HG03175 (cell line): ENCODE measurements at regions not wholly inside any gene's neighbourhood (a gene's known extent, or its start where the extent isn't known, plus 50 kb on each side); places are given as distances from the start of the nearest gene placed in this dataset.
"Not testable (repeated sequence)": the region's sequence is repeated elsewhere in the genome, so short reads cannot be mapped to it uniquely, and the experiment has no call there.

ENCODE experiments used
- ATAC-seq: cut with Tn5 transposase; IDR thresholded peaks from one replicate; pipeline ENCODE4 v1.9.1; 2021; ENCODE audit warnings: mild to moderate bottlenecking, moderate library complexity; ENCODE audit not compliant: unreplicated experiment

DNA sequence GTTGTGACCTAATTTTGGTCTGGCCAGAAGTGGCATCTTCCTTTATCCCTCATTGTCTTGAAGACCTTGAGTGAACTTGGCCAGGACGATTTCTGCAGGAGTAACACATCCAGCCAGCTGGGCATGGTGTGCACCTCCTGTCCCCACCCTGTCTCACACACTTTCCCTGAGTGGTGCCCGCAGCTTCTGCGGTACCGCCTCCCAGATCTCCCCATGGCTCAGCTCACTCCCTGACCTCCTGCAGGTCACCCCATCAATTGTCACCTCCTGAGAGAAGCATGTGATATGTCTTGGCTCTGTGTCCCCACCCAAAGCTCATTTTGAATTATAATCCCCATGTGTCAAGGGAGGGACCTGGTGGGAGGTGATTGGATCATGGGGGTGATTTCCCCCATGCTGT lies 50.2 kb upstream of the TP53I11 start:
- no peak for ATAC-seq

DNA sequence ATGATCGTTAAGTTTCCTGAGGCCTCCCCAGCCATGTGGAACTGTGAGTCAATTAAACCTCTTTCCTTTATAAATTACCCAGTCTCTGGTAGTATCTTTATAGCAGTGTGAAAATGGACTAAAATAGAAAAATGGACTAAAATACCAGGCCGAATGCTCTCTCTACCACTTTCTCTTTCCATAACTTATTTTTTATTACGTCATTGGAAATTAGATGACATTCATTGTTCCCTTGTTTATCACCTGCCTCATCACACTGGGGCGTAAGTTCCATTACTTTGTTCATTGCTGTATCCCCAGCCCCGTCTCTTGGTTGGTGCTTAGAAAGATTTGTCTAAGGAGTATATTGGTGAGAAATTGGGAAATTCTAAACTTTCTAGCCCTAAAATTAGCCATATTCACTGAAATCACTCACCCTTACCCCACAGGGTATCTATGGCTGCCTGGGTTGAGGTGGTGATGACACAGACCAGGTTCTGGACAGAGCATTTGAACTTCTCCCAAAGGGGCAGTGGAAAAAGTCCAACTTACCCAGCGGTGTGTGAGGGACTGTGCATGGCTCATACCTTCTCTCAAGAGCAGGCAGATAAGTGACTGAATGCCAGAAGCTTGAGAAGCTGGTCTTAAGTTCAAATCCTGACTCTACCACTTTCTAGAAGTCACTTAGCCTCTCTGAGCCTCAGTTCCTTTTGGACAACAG lies 50.9 kb upstream of the TP53I11 start:
- no peak for ATAC-seq

DNA sequence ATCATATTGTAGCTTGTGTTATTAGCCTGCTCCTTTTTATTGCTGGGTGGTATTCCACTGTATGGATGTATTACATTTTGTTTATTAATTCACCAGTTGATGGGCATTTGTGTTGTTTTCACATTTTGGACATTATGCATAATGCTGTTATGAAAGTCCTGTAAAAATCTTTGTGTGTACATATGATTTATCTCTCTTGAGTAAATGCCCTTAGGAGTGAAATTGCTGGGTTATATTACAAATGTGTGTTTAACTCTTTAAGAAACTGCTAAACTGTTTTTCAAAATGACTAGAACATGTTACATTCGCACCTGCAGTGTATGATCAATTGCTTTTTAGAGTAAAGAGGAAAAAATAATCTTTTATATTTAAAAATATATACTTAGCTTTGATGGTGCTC lies 54.4 kb upstream of the TP53I11 start:
- no peak for ATAC-seq

DNA sequence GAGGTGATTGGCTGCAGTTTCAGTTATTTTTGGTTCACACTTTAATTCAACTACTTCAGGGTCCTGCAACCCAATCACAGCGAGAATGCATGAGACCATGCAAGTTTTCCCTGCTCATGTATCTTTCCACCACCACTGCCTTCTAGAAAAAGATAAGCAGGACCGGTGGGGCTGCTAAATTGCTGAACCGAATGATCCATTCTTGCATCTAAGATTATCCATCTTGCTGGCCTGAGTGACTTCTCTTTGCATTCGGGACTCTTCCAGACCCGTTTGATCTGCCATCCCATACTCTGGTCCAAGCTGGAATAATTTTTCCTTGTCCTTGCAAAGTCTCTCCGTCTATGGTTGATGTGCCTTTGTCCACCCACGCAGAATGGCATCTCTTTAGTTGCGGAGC lies 56.3 kb upstream of the TP53I11 start:
- ATAC-seq: no peak

DNA sequence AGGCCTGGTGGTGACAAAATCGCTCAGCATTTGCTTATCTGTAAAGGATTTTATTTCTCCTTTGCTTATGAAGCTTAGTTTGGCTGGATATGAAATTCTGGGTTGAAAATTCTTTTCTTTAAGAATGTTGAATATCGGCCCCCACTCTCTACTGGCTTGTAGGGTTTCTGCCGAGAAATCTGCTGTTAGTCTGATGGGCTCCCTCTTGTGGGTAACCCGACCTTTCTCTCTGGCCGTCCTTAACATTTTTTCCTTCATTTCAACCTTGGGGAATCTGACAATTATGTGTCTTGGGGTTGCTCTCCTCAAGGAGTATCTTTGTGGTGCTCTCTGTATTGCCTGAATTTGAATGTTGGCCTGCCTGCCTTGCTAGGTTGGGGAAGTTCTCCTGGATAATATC lies 65.3 kb upstream of the TP53I11 start:
- ATAC-seq: not testable (repeated sequence)

DNA sequence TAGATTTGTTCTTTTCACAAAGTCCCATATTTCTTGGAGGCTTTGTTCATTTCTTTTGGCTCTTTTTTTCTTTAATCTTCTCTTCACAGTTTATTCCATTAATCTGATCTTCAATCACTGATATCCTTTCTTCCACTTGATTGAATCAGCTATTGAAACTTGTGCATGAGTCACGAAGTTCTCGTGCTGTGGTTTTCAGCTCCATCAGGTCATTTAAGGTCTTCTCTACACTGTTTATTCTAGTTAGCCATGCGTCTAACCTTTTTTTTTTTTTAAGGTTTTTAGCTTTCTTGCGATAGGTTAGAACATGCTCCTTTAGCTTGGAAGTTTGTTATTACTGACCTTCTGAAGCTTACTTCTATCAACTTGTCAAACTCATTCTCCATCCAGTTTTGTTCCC lies 65.8 kb upstream of the TP53I11 start:
- ATAC-seq: not testable (repeated sequence)

DNA sequence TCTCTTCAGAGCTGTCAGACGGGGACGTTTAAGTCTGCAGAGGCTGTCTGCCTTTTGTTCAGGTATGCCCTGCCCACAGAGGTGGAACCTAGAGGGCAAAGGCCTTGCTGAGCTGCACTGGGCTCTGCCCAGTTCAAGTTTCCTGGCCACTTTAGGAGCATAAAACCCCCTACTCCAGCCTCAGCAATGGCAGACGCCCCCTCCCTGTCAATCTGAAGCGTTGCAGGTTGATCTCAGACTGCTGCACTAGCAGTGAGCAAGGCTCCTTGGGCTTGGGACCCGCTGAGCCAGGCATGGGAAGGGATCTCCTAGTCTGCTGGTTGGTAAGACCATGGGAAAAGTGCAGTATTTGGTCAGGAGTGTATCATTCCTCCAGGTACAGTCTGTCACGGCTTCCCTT lies 66.6 kb upstream of the TP53I11 start:
- no peak for ATAC-seq

DNA sequence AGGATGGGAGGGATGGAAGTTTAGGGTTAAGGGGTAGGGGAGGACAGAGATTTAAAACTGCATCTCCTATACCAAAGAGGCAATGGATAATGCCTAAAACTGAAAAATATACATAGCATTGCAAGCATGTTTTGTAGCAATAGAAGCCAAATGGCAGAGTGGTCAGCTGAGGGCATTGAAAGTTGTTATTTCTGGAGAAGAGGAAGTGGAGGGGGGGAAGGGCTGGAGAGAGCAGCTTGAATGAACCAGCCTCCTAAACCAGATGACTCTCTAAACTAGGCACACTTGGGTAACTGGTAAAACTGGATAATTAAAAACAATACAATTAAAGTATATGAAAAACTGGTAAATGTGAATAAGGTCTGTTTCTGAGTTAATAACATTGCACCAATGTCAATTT lies 70.3 kb upstream of the TP53I11 start:
- no peak for ATAC-seq

DNA sequence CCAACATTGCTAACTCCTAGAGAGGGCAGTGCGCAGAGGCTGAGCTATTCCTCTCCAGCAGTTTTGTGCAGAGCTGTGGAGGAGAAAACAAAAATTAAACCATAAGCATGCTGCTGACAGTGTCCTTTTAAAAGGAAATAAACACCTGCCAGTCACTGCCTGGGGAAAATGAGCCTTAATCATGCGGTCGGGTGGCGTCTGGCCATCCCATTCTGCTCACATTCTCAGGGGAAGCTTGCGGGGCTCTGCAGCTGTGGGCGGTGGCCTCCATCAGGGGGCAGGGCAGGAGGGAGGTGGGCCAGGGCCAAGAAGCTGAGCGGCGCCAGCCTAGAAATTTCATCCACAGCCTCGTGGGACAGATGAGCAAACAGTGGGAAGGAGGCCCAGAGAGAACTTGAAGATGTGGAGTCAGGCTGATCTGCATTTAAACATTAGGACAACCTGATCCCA lies 71.0 kb upstream of the TP53I11 start:
- ATAC-seq: no peak

DNA sequence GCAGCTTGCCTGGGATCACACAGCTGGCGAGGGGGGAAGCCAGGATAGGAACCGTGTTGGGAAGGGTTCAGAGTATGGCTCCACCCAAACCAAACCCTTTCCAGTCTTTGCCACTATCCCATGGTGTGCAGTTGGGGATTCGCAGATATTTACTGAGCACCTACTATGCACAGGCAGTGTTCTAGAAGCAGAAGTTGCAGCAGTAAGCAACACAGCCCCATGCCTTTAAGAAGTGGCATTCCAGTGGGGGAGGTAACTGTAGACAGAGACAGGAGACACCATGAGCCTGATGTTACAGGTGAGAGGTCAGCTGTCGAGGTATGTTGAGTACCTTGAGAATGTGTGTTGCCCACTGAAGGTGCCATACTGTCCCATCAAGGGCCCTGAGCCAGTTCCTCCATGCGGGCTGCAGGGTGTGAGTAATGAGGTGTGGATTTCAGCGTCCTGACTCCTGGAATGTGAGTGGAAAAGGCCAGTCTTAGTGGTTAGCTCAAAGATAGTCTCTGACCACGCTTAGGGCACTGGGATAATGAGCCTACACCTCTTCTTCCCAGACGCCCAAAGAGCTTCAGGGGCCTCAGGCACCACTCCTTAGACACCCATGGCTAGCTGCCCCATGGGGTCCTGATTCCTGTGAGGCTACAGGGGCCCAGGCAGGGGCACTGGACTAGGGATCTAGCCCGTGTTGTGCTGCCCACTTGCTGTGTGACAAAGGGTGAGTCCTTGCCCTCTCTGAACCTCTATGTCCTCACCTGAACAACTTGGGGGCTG lies 71.8 kb upstream of the TP53I11 start:
- ATAC-seq: no peak

DNA sequence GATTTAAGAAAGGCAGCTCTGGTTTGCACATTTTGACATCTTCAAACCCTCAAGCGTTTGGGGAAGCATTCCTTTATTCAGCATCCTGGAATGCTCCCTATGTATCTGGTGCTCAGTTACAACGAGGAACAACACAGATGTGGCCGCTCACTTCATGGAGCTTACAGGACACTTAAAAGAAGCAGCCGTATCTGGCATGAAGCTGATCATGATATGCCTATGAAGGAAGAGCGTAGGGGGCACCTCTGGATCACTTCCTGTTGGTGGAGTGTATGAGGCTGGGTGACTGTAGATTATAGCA lies 72.3 kb upstream of the TP53I11 start:
- no peak for ATAC-seq

DNA sequence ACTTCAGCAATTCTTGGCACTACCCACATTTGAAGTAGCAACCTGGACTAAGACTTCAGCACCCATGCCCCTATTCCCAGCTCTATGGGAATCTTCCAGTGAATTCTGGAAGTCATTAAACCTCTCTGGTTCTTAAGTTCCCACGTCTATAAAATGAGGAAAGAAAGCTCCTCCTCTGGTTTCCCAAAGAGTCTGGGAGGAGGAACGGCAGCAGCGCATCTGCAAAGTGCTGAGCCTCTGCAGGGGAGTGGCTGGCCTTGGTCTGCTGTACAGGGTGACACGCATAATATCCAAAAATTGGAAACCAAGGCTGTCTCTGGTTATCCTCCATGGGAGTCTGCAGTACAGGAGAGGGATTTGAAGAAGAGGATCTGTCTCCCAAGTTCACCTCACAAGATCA lies 73.6 kb upstream of the TP53I11 start:
- ATAC-seq: no peak

DNA sequence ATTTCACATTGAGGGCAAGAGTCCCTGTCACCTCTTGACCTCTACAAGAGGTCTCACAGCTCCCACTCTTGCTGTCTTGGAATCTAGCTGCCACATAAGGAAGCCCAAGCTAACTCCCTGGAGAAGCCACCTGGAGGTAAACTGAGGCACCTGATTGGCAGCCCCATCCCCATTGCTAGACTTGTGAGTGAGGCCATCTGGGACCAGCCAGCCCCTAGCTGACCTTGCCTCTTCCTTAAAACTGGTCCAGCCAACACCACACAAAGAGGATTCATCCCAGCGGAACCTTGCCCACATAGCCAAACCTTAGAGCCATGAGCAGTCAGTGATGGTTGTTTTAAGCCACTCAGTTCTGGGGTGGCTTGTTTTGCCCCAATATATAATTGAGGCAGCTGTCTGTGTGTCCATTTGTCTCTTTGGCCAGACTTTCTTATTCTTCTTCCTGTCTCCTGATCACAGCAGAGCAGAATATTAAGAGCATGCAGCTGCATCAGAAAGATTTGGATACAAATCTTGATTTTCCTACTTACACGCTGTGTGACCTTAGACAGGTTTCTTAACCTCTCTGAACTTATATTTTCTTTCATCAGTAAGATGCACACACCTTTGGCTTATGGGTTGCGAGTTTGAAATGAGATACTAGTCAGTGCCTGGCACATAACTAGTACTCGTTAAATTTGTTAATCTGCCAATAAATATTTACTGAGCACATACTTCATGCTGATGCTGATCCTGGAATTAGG lies 74.3 kb upstream of the TP53I11 start:
- ATAC-seq: no peak

DNA sequence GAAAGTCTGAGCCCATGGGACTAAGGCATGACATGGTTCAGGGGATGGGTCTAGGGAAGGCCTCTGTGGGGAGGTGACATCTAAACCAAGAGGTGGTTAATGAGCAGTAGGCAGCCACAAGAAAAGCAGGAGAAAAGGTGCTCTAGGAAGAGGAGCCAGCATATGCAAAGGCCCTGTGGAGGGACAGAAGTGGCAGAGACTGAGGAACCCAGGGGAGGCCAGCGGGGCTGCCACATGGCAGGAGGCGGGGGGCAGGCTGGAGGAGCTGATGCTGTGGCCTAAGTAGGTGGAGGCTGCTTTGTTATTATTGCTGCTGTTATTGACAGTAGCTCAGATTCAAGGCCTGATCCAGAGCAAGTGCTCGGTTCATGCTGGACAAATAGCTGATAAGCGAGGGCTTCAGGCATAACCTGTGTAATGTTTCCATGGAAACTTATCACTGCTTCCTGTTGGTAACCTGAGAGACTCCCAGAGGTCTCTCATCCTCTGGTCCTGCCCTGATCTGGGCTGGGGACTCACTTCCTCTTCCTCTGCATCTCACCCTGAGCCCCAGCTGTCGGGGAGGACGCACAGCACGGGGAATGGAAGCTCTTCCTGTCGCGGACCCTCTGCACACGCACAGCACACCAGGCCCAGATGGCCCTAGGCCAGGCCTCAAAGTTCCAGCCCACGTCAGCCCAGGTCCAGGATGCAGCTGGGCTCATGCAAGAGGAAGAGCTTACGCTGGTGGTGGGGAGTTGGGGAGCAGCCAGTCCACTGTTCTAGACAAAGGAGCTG lies 75.2 kb upstream of the TP53I11 start:
- peak; percentile 77 for ATAC-seq

DNA sequence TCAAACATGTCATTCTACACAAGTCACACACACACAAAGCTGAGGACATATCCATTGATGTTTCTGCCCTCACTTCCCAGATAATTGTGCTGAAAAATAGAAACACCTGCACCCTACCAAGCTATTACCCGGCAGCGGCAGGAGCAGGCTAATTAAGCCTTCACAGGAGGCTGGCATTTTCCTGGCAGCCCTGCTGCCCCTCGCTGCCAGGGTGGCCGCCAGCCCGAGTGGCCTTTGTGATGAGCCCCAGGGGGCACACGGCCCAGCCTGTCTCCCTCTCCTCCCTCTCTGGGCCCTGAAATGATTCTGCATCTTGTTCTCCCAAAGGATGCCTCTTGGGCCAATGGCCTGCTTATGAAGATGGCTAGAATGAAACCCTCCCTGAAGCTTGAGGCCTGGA lies 76.2 kb upstream of the TP53I11 start:
- ATAC-seq: no peak

DNA sequence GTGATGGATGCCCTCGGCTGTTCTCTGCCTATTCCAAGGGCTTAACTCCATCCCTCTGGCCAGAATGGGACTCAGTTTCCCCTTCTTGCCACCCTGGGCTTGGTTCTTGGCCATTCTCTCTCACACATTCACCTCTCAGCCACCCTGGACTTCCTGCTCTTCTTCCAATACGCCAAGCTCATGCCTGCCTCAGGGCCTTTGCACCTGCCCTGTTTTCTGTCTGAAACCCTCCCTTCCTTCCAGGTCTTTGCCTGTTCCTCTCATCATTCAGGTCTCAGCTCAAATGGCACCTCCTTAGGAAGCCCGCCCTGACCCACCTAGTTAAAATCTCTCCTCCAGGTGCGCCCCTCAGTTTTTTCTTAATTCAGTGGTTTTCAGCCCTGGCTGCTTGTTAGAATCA lies 76.6 kb upstream of the TP53I11 start:
- ATAC-seq: no peak

DNA sequence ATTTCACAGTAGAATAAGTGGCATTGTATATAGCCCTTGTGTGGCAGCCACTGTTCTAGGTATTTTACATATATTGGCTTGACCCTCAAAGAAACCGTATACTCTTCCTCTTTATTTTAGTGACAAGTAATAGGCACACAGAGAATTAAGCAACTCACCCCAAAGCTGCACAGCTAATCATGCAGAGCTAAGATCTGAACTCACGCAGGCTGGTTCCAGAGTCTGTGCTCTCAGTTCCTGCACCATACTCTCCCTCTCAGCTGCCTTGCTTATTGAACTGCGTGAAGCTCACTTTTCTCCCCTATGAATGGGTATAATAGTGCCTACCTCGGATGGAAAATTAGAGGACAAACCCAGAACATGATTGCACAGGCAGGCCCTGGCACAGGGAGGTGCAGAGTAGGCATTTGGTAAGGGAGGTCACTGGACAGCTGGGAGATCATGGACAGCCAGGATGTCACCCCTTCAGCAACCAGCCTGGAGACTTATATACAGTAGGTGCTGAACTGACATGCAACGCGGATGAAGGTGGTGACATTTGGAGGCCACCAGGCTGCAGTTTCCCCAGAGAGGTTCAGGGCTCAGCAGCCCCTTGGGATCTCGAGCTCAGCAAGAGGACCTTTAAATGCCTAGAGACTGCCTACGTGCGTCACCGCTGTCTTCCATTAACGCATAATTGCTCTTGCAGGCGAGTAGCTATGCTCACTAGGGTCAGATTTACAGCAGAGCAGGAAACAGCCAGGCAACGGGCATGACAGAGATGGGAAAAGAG lies 78.4 kb upstream of the TP53I11 start:
- ATAC-seq: no peak

DNA sequence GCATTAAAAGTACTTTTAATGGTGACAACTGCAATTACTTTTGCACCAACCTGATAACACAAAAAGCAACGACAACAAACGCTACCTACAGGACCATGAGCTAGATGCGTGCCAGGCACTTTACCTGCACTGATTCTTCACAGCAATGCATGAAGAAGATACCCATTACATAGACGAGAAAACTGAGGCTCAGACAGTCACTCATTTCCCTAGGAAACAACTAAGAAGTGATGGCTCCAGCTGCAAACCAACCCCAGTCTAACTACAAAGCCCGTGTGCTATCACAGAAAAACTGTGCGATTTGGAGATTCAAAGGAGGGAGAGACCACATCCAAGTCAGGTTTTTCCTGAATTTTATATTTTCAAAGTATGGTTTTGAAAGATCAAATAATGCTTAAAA lies 80.1 kb upstream of the TP53I11 start:
- ATAC-seq: no peak

DNA sequence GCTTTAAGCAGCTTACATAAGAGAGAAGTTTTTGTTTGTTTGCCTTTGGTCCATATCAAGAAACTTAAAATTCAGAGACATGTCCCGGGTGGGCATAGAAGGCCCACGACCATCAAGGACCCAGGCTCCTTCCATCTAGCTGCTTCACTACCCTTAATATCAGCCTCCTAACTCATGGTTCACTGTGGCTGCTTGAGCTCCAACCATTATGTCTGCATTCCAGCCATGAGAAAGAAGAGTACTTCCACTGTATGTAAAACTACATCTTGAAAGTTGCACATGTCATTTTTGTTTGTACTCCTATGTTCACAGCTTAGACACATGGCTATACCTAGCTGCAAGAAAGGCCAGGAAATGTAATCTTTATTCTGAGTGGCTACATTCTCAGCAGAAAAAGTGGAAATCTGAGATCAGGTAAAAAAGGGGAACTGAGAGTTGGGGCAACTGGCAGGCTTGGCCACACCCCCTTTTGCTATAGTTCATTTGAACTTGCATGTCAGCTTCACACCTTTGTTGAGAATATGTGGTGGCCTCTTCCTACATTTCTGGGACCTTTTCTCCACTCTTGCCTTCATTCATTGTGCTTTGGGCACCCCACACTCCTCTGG lies 81.3 kb upstream of the TP53I11 start:
- peak; percentile 91 for ATAC-seq

DNA sequence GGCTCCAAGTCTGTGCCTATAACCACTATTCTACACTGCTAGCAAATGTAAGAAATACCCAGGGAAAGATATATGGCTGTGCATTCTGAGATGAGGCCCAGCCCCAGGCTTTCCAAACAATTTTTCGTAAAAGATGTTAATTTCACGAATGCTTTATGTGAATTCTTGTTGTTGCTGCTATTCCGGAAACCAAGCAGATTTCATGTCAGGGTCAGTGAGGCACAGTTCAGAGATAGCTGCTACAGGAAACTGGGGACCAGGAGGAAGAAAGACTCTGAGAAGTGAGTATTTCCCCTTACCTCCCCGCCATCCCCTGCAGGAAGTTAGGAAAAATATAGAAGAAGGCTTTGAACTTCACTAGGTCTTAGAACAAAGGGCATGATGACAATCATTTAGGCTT lies 84.7 kb upstream of the TP53I11 start:
- no peak for ATAC-seq
